ENCODE measurements at regions not wholly inside any gene's neighbourhood (a gene's known extent, or its start where the extent isn't known, plus 50 kb on each side); places are given as distances from the start of the nearest gene placed in this dataset.
A peak's percentile ranks its signal among the peaks of the same experiment; 100 is the strongest.

DNA sequence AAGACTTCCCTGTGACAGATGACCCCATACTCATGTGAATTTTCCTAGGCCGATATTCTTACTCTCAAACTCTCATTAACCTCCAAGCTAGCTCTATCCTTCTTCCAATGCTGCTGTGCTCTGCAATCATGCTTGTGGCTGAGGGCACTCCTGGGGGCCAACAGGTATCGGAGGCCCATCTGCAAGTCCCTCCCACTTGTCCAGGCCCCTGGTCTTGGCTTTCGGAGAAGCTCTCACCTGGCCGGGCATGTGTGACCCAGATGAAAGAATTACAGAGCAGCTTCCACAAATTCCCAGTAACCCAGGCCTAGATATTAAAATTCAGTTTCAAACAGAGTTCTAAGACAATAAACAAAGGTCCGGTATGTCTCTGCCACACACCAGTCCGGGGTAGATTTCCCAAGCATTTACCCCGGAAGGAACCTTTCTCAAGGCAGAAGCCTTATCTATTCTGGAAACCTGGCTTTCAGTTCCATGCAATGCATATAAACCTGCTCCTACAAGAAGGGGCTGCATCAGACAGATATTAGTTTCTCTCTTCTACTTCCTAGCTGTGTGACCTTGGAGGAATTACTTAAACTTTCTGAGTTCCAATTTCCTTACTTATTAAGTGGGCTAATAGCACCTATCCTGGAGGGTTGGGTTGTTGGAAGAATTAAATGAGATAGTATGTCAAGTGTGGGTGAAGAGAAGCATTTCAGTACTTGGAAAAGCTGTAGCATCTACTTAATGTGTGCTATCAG lies 270.8 kb downstream of the PTTG2 start:
- no peak for DNase-seq (ENCODE audit: low read depth)

DNA sequence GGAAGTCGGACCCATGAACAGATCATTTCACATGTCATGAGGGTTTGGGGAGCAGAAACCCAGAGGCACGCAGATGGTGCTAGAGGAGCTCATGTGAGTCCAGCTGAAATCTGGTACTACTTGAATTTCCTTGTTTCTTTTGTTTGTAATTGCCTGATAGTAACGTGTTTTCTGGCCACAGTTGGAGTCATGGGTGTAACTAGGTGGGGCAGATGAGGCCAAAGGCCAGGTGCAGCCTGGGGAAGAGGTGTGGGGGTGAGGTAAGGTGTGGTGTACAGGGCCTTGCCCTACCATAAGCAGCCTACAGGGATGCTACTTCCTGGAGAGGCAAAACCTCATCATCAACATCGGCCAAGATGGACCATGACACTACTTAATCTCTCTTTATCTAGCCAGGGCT lies 271.4 kb downstream of the PTTG2 start:
- no peak for DNase-seq (ENCODE audit: low read depth)

DNA sequence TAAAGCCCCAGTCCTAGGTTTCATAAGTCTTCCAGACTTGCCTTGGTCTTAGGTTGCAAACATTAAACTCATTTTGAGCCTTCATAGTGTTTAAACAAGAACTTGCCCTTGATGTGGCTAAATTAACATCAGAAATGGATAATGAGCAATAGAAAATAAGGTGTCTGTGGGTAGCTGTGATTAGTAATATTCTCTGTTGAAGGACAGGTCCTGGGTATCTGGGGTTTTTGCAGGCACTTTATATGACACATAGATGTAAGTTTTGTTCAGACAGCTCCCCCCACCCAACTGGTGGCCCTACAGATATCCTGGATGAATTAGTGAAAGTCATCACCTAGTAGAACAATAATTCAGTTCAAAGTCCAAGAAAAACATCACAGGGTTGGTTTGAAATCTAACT lies 272.5 kb downstream of the PTTG2 start:
- DNase-seq (ENCODE audit: low read depth) = no peak

DNA sequence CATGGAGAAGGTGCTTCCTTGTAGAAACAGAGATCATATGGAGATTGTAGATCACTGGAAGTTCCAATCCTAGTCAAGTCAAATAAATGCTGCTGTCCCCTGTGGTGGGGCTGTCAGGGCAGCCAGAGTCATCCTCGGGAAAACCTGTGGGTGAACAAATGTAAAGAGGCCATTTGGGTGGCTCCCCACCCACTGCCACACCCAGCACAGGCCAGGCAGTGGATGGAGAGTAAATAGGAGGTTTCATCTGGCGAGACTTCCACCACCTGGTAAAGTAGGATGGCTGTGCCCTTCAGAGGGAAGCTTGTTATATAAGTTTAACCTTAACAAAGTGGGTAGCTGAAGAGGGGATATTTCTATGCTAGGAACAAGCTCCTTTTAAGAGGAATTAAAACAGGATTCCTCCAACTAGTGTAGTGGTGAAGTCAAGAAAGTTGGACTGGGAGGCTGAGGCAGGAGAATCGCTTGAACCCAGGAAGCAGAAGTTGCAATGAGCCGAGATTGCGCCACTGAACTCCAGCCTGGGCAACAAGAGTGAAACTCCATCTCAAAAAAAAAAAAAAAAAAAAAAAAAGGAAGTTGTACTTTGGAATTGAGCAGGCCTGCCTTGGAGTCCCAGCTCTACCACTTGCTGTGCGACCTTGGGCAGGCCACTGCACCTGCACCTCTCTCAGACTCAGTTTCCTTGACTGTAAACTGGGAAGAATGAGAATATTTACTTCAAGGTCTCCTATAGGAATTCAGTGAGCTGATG lies 273.7 kb downstream of the PTTG2 start:
- no peak for DNase-seq (ENCODE audit: low read depth)

DNA sequence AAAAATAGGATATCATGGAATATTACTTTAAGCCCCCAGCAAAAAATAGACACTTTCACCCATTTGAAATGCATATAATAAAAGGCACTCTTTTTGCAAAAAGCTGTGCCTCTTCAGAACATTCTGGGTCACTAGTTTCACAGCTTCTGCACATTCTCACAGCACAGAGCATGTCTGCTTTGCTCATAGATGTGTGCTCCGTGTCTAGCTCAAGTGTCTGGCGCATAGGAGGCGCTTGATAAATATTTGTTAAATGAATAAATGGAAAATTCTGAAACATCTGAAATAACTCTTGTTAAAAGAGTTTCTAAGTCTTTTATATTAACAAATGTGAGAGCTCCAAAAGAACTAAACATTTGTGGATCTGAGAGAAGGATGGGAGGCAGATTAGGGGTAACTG lies 275.2 kb downstream of the PTTG2 start:
- DNase-seq (ENCODE audit: low read depth) = no peak

DNA sequence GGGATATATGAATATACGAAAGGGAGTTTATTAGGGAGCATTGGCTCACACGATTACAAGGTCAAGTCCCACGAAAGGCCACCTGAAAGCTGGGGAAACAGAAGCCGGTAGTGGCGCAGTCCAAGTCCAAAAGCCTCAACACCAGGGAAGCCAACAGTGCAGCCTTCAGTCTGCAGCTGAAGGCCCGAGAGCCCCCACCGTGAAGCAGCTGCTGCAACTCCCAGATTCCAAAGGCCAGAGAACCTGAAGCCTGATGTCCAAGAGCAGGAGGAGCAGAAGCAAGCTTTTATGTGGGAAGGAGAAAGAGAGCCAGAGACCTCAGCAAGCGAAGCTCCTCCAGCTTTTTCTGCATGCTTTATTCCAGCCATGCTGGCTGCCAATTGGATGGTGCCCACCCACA lies 275.8 kb downstream of the PTTG2 start:
- DNase-seq (ENCODE audit: low read depth) = no peak

DNA sequence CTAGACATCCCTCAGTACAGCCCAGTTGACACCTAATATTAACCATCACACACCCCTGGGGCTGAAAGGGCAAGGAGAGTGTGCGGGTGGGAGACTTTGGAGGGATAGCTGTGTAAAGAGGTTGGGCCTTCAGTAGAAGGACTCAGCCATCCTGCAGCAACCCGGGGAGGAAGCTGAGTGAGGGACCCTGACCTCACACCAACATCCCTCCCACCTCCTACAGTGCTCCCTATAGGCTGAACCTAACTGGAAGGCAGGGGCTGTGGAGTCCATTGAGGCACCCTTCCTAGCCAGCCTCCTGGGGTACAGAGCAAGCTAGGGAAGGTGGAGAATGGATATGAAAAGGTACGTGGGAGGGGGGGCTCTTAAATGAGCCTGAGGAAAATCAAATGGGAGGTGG lies 276.3 kb downstream of the PTTG2 start:
- DNase-seq (ENCODE audit: low read depth) = no peak

DNA sequence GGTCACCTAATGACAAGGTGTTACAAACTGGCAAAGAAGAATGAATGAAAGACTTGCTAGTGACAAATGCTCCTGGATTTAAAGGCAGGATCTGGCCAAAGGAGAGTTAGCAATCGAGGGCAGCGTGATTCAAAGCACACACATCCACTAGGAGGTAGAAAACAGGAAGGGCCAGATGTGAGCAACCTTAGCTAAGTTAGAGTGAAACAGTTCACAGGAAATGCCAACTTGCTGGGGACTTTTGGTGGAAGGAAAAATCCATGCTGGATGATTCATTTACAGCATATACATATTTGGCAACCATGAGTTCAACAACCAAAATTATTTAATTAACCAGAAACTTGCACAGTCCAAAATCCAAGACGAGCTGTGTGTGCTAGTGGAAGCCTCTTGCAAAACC lies 276.9 kb downstream of the PTTG2 start:
- peak; percentile 78 for DNase-seq (ENCODE audit: low read depth)

DNA sequence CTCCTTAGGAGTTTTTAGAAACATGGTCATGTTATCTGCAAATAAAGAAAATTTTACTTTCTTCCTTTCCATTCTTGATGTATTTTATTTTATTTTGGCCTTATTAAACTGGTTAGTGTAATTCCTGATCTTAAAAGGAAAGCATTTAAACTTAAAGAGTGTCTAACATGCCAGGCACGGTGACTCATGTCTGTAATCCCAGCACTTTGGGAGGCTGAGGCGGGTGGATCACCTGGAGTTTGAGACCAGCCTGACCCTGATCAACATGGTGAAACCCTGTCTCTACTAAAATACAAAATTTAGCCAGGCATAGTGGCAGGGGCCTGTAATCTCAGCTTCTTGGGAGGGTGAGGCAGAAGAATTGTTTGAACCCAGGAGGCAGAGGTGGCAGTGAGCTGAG lies 281.3 kb downstream of the PTTG2 start:
- DNase-seq (ENCODE audit: low read depth) = no peak

DNA sequence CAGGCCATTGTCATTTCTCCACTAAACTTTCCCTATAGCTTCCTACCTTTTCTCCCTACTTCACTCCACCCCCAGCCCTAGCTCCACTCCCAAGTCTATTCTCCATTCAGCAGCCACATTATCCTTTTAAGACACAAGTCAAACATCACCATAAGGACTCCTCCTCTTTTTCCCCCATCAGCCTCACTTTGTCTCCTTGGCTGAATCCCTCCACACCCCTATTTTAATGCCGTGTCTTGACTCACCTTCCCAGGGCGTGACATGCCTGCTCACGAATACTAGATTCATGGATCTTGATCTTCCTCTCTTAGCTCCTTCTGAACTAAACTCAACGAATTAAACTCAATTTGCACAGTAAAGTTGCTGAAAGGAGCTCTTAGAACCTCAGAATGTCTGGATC lies 281.9 kb downstream of the PTTG2 start:
- no peak for DNase-seq (ENCODE audit: low read depth)

DNA sequence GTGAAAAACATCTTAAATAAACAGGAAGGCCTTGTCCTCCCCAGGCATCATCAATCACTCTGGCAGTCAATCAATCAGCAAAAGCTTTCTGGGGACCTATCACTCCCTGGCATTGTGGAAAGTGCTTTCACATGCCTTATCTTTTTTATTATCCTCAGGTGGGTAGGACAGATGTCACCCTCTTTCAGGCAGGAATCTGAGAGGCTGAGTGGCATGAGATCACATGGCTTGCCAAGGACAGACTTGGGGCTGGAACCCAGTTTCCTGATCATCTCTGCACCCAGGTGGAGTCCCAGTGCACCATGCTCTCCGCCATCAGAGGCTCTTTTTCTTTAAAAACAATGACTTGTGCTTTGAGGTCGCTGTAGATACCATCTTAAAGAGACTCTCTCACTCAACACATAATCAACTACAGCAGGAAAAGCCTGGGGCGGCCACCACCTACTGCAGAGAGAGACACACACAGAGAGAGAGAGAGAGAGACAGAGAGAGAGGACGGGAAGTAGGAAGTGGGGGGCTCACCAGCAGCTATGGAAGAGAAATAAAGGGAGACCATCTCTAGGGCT lies 282.7 kb downstream of the PTTG2 start:
- no peak for DNase-seq (ENCODE audit: low read depth)

DNA sequence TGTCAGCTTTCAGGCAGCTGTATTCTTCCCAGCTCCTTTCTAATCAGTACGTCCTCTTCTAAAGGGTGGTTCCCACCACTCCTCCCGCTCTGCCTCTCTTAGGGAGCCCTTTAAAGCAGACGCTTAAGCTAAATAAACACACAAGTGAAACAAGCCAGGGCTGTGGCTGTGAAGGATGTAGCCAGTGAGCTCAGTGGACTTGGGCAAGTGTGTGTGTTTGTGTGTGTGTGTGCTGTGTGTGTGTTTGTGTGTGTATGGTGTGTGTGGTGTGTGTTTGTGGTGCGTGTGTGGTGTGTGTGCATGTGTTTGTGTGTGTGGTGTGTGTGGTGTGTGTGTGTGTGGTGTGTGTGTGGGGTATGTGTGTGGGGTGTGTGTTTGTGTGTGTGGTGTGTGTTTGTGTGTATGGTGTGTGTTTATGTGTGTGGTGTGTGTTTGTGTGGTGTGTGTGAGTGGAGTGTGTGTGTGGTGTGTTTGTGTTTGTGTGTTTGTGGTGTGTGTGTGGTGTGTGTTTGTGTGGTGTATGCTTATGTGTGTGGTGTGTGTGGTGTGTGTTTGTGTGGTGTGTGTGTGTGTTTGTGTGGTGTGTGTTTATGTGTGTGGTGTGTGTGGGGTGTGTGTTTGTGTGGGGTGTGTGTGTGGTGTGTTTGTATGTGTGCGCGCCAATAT lies 283.3 kb downstream of the PTTG2 start:
- DNase-seq (ENCODE audit: low read depth) = no peak

DNA sequence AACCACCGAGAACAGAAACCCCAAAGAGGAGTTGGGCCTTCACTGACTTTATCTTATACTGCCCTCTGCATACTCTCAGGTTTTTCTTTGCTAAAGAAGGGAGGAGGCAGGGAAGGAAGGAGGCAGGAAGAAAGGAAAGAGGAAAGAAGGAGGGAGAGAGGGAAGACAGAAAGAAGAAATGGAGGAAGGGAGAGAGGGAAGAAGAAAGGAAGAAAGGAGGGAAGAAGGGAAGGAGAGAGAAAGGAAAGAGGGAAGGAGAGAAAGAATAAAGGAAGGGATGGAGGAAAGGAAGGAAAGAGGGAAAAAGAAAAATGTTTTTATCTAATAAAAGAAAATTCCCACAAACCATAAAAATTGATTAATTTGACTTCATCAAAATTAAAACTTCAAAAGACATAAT lies 294.6 kb downstream of the PTTG2 start:
- DNase-seq (ENCODE audit: low read depth) = no peak

DNA sequence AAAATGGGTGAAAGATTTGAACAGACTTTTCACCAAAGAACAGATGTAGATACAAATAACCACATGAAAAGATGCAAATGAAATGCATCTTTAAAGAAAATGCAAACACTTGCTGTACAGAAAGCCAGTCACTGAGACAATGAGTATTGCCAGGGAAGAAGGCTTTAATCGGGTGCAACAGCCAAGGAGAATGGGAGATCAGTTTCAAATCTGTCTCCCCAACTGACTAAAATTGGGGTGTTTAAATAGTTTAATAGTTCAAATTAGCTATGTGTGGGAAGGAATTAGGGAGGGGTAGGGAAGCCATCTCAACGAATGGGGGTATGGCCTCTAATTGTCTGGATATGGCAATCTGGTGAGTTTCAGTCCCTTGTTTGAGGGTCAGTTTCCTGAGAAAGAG lies 295.4 kb downstream of the PTTG2 start:
- no peak for DNase-seq (ENCODE audit: low read depth)

DNA sequence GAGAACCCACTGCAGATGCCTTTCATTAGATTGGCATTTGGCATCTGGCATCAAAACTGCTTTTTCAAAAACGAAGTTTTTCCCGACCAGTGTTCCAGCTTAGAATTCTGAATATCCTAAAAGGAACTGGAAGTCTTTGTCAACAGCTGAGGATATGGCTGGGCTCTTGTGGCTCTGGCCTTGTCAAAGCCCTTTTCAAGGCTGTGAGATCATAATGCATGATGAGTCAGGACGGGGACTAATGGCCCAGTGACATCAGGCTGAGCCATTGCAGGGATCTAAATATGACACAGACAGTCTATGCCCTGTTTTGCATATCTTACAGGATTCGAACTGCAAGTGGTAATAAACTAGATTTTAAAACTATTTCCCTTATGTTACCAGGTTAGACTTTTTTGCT lies 306.4 kb downstream of the PTTG2 start:
- peak; percentile 72 for DNase-seq (ENCODE audit: low read depth)

DNA sequence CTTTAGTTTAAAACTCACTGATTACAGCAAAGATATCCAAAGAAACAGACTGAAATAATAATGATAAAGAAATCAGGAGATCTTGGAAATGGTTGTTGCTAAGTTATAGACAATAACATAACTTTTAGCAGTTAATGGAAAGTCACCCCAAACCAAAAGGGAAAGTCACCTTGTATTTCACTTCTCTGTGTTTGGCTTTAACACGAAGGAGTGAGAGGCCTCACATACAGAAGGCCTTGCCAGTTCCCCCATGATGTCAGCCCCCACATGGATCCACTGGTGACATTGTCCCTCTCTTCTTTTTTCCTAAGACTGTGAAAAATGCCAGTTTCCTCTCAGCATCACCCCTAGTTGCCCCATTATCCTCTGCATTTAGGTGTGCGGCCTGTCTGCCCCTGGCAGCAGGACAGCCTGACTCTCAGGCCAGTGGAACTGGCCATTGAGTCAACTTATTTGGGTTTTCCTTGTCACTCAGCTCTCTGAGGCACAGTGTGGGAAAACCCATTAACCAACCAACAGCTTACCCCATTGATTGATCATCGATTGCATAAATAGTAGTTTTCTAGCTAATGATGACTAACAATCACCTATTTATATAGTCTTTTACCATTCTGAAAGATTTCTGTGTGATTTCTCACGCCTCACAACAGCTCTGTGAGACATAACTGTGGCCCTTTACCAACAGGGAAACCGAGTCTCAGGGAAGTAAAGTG lies 308.1 kb downstream of the PTTG2 start:
- no peak for DNase-seq (ENCODE audit: low read depth)

DNA sequence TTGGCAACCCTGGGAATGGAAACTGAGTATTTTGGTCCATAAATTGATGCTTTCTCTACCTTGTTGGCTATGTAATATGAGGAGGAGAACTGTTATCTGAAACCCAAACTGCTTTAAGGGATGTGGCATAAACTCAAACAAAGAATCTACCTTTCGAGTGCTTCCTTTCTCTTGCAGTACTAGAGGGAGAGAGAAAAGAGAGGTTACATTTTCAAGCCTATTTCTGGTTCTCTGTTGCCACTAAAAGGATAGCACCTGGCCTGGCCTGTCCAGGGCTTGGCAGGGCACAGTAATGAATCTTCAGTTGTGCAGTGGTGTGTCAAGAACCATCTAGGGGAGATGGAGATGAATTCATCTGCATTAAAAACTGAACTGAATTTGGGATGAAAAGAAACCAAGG lies 308.6 kb downstream of the PTTG2 start:
- DNase-seq (ENCODE audit: low read depth) = no peak

DNA sequence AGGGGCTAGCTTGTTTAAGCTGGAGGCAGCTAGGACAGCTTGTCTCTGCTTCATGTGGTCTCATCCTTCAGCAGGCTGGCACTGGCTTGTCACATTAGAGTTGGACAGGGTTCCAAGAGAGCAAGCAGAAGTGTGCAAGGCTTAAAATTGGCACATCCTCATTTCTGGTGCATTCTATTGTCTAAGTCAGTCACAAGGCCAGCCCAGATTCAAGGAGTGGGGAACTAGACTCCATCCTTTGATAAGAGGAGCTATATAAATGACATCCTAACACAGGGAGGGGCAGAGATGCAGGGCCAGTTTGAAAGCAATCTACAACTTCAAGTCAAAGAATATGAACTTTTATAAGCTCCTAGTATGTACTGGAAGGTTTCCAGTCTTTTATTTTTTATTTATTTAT lies 313.2 kb downstream of the PTTG2 start:
- DNase-seq (ENCODE audit: low read depth) = no peak

DNA sequence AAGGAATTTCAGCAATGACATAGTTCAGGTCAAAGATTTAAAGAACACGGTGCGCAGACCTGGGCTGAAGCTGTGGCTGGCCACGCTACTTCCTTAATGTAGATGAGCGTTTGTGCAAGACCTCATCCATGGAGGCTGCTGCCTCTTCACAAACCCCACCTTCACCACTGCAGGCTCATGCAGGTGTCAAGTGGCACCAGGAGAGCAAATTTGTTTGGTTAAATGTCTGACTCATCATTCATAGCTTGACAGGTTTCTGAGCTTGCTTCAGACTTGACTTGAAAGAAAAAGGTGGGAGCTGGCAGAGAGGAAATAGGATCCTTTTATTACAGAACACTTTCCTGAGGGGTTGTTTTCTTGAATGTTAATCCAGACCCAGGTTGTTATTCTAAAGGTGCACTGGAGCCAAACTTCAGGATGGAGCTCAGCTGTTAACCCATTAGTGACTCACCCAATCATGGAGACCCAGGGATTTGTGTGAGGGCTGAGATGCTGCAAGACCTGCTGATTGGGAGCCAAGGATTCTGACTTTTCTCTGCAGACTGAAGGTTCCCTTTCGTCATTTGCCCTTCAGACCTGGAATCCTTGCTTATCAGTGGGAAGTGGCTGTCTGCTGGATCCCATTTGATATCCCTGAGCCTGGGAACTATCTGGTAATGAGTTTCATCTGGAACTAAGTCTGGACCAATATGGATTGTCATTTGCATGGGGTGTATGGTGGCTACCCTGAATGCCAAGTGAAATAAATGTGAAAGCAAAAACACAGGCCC lies 315.3 kb downstream of the PTTG2 start:
- DNase-seq (ENCODE audit: low read depth) = no peak

DNA sequence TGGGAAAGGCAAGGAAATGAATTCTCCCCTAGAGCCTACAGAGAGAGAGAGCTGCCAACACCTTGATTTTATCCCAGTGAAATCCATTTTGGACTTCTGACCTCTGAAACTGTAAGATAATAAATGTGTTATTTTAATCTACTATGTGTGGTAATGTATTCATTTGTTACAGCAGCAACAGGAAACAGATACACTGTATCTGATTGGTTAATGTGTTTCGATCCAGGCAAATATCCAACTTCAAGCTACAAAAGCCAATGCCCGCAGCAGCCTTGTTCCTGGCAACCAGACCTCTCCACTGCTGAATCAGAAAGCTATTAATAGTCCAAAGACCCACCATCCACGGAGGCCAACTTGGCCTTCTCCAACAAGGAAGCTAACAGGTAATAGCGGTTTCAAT lies 318.1 kb downstream of the PTTG2 start:
- no peak for DNase-seq (ENCODE audit: low read depth)

DNA sequence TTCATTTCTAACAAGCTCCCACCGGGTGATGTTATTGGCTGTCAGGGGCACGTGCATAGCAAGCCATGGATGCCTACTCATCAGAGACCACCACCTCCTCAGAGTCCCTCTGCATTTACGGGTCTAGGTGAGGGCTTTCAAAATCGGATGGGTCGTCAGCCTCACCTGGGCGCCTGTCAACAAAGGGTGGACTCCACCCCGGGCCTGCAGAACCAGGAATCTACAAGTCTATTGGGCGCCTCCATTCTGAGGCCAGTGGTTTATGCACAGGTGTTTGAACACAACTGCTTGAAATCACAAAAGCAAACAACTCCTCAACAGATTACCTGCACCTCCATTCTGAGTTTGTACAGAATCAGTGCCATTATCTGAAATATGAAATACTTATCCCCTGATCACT lies 318.9 kb downstream of the PTTG2 start:
- no peak for DNase-seq (ENCODE audit: low read depth)

Measured in ELR (cell line).